Trophoblast cell (in vitro differentiated cells and primary cell): ENCODE measurements at regions not wholly inside any gene's neighbourhood (a gene's known extent, or its start where the extent isn't known, plus 50 kb on each side); places are given as distances from the start of the nearest gene placed in this dataset.

Experiments used
- DNase-seq, 2 donors: peaks; one replicate each; pipeline ENCODE4 v3.0.0-alpha.2; 2016
- H2AFZ ChIP-seq: 2 replicates; pipeline ENCODE4 v1.6.1; 2013; ENCODE audit warnings: low read length, moderate library complexity, mild to moderate bottlenecking; ENCODE audit not compliant: insufficient read depth, poor library complexity
- H2AK5ac ChIP-seq: 2 replicates; pipeline ENCODE4 v1.6.1; 2013; ENCODE audit warnings: mild to moderate bottlenecking, low read length
- H2BK120ac ChIP-seq: 2 replicates; pipeline ENCODE4 v1.6.1; 2013; ENCODE audit warnings: low read length, mild to moderate bottlenecking, moderate library complexity; ENCODE audit not compliant: insufficient read depth, poor library complexity
- H2BK12ac ChIP-seq: 2 replicates; pipeline ENCODE4 v1.6.1; 2013; ENCODE audit warnings: mild to moderate bottlenecking, low read length, moderate library complexity
- H2BK5ac ChIP-seq: 2 replicates; pipeline ENCODE4 v1.6.1; 2013; ENCODE audit warnings: low read length, low read depth, moderate library complexity, mild to moderate bottlenecking; ENCODE audit not compliant: poor library complexity
- H3K14ac ChIP-seq: 2 replicates; pipeline ENCODE4 v1.6.1; 2013; ENCODE audit warnings: mild to moderate bottlenecking, low read length
- H3K18ac ChIP-seq: 2 replicates; pipeline ENCODE4 v1.6.1; 2013; ENCODE audit warnings: mild to moderate bottlenecking, low read length
- H3K23ac ChIP-seq: 2 replicates; pipeline ENCODE4 v1.6.1; 2013; ENCODE audit warnings: low read length
- H3K27ac ChIP-seq: 2 replicates; pipeline ENCODE4 v1.5.1; 2013; ENCODE audit warnings: low read depth, mild to moderate bottlenecking, inconsistent platforms, low read length, moderate library complexity
- H3K27me3 ChIP-seq: 2 replicates; pipeline ENCODE4 v1.6.1; 2013; ENCODE audit warnings: inconsistent platforms, mild to moderate bottlenecking, low read length, moderate library complexity; ENCODE audit not compliant: insufficient read depth
- H3K36me3 ChIP-seq, 2 experiments: 1 replicate in 1 of 2; 2 replicates in 1 of 2; pipeline ENCODE4 v1.6.1; 2013; ENCODE audit warnings: low read length in 2 of 2, mild to moderate bottlenecking in 2 of 2, moderate library complexity in 1 of 2; ENCODE audit not compliant: insufficient read depth in 2 of 2, control insufficient read depth in 1 of 2
- H3K4ac ChIP-seq: 2 replicates; pipeline ENCODE4 v1.6.1; 2013; ENCODE audit warnings: low read depth, mild to moderate bottlenecking, low read length, moderate library complexity
- H3K4me1 ChIP-seq, 2 experiments: 1 replicate in 1 of 2; 2 replicates in 1 of 2; pipeline ENCODE4 v1.6.1; 2013; ENCODE audit warnings: low read length in 2 of 2, mild to moderate bottlenecking in 2 of 2, moderate library complexity in 1 of 2; ENCODE audit not compliant: insufficient read depth in 2 of 2, control insufficient read depth in 1 of 2
- H3K4me2 ChIP-seq: 2 replicates; pipeline ENCODE4 v1.6.1; 2013; ENCODE audit warnings: inconsistent platforms, mild to moderate bottlenecking, low read length, moderate library complexity
- H3K4me3 ChIP-seq: 2 replicates; pipeline ENCODE4 v1.5.1; 2013; ENCODE audit warnings: mild to moderate bottlenecking, low read depth, low read length, inconsistent platforms
- H3K79me1 ChIP-seq: one replicate; pipeline ENCODE4 v1.6.1; 2013; ENCODE audit warnings: low read length
- H3K79me2 ChIP-seq: 2 replicates; pipeline ENCODE4 v1.6.1; 2013; ENCODE audit warnings: low read length, mild to moderate bottlenecking; ENCODE audit not compliant: control insufficient read depth, insufficient read depth, poor library complexity
- H3K9ac ChIP-seq: 2 replicates; pipeline ENCODE4 v1.6.1; 2013; ENCODE audit warnings: mild to moderate bottlenecking, low read length
- H3K9me3 ChIP-seq: 2 replicates; pipeline ENCODE4 v1.6.1; 2013; ENCODE audit warnings: low read depth, mild to moderate bottlenecking, control low read depth, inconsistent platforms, low read length; ENCODE audit not compliant: insufficient read depth
- H4K12ac ChIP-seq: 2 replicates; pipeline ENCODE4 v1.6.1; 2013; ENCODE audit warnings: low read depth, mild to moderate bottlenecking, low read length, moderate library complexity
- H4K8ac ChIP-seq: 2 replicates; pipeline ENCODE4 v1.6.1; 2013; ENCODE audit warnings: low read depth, mild to moderate bottlenecking, low read length, moderate library complexity
- H4K91ac ChIP-seq: one replicate; pipeline ENCODE4 v1.6.1; 2013; ENCODE audit warnings: low read depth, mild to moderate bottlenecking, low read length, moderate library complexity
- WGBS: extraction: QIAGEN DNeasy Blood & Tissue Kit; methylation state at CpG from one replicate; pipeline ENCODE4 v1.1.7; 2013; ENCODE audit warnings: missing lambda C conversion rate; ENCODE audit not compliant: insufficient read length, insufficient coverage; ENCODE audit errors: extremely low coverage; 5-methylcytosine and 5-hydroxymethylcytosine counted together

GRCh38 chrX:42220083-42220482 is 296.7 kb upstream of the CASK start:
- Histone ChIP-seq H3K79me1 (no peaks in the 10 kb centered on the region), H3K79me2 (no peaks in the 10 kb centered on the region), H2BK5ac (no peak overlapping the region), H3K9me3 (no peaks in the 10 kb centered on the region), H3K23ac (no peak overlapping the region), H3K14ac (no peak overlapping the region), H4K91ac (no peak overlapping the region), H2BK120ac (no peak overlapping the region), H3K4me3 (no peak overlapping the region), H2BK12ac (no peak overlapping the region), H3K4me1 (no peaks in the 10 kb centered on the region), H3K36me3 (no peaks in the 10 kb centered on the region), H2AFZ (no peak overlapping the region), H3K4me2 (no peak overlapping the region), H3K18ac (no peak overlapping the region), H4K12ac (no peak overlapping the region), H3K9ac (no peak overlapping the region), H3K4ac (no peak overlapping the region), H3K27me3 (no peaks in the 10 kb centered on the region), H4K8ac (no peak overlapping the region), H3K27ac (no peak overlapping the region), H2AK5ac (no peak overlapping the region)
- DNase-seq = no peak
- no CpG with 5 or more reads among the region's 6 CpGs for whole genome bisulfite sequencing

- no peak overlapping the region for H3K9ac ChIP-seq
- H3K79me1 ChIP-seq = no peaks in the 10 kb centered on the region
- no peaks in the 10 kb centered on the region for H3K4me1 ChIP-seq
These were observed 295.9 kb upstream of the CASK start for GRCh38 chrX:42219231-42219630.

GRCh38 chrX:42195506-42195905 is 272.2 kb upstream of the CASK start:
- Histone ChIP-seq H3K18ac (no peak overlapping the region), H3K4me1 (no peaks in the 10 kb centered on the region), H4K8ac (no peak overlapping the region), H2BK120ac (no peak overlapping the region), H4K91ac (no peak overlapping the region), H3K79me1 (no peaks in the 10 kb centered on the region), H3K4ac (no peak overlapping the region), H3K9me3 (no peaks in the 10 kb centered on the region), H2BK12ac (no peak overlapping the region), H2BK5ac (no peak overlapping the region), H3K4me2 (no peak overlapping the region), H3K36me3 (no peaks in the 10 kb centered on the region), H3K27ac (no peak overlapping the region), H3K79me2 (no peaks in the 10 kb centered on the region), H3K9ac (no peak overlapping the region), H3K4me3 (no peak overlapping the region), H2AK5ac (no peak overlapping the region), H2AFZ (no peak overlapping the region), H3K14ac (no peak overlapping the region), H3K23ac (no peak overlapping the region), H3K27me3 (no peaks in the 10 kb centered on the region), H4K12ac (no peak overlapping the region)
- WGBS = no CpG with 5 or more reads among the region's 1 CpG
- peak in 1 of 2 donors; percentile 0 for DNase-seq

More at GRCh38 chrX:42219231-42219630, 295.9 kb upstream of the CASK start:
- Histone ChIP-seq H2BK5ac (no peak overlapping the region), H3K27ac (no peak overlapping the region), H3K79me2 (no peaks in the 10 kb centered on the region), H4K8ac (no peak overlapping the region), H3K14ac (no peak overlapping the region), H3K36me3 (no peaks in the 10 kb centered on the region), H3K4me3 (no peak overlapping the region), H3K4me2 (no peak overlapping the region), H2AK5ac (no peak overlapping the region), H2BK120ac (no peak overlapping the region), H3K23ac (no peak overlapping the region), H3K27me3 (no peaks in the 10 kb centered on the region), H4K91ac (no peak overlapping the region), H2AFZ (no peak overlapping the region), H3K4ac (no peak overlapping the region), H4K12ac (no peak overlapping the region), H2BK12ac (no peak overlapping the region), H3K9me3 (no peaks in the 10 kb centered on the region), H3K18ac (no peak overlapping the region)
- DNase-seq = no peak

- no peak overlapping the region for H2BK5ac ChIP-seq
- no peak overlapping the region for H4K91ac ChIP-seq
- no peaks in the 10 kb centered on the region for H3K79me1 ChIP-seq
- no peak overlapping the region for H2BK120ac ChIP-seq
- H3K27ac ChIP-seq = no peak overlapping the region
- no CpG with 5 or more reads among the region's 4 CpGs for WGBS
- no peaks in the 10 kb centered on the region for H3K27me3 ChIP-seq
- H4K8ac ChIP-seq = no peak overlapping the region
- no peak overlapping the region for H3K4me2 ChIP-seq
- H4K12ac ChIP-seq = no peak overlapping the region
- no peak overlapping the region for H3K23ac ChIP-seq
- no peaks in the 10 kb centered on the region for H3K9me3 ChIP-seq
- no peaks in the 10 kb centered on the region for H3K36me3 ChIP-seq
- no peak overlapping the region for H2AK5ac ChIP-seq
- H3K4me3 ChIP-seq = no peak overlapping the region
- no peak for DNase-seq
- H2BK12ac ChIP-seq = no peak overlapping the region
- H3K4me1 ChIP-seq = no peaks in the 10 kb centered on the region
- no peak overlapping the region for H3K4ac ChIP-seq
- no peaks in the 10 kb centered on the region for H3K79me2 ChIP-seq
- H3K18ac ChIP-seq = no peak overlapping the region
- no peak overlapping the region for H3K9ac ChIP-seq
- no peak overlapping the region for H3K14ac ChIP-seq
- H2AFZ ChIP-seq = no peak overlapping the region
These were observed 266.2 kb upstream of the CASK start for GRCh38 chrX:42189576-42189975.
